ENCODE measurements at regions not wholly inside any gene's neighbourhood (a gene's known extent, or its start where the extent isn't known, plus 50 kb on each side); places are given as distances from the start of the nearest gene placed in this dataset.

- Histone ChIP-seq H3K27me3 (no peaks in the 10 kb centered on the region), H3K36me3 (no peaks in the 10 kb centered on the region), H3K4me3 (no peak overlapping the region), H3K27ac (no peak overlapping the region), H3K9me3 (no peaks in the 10 kb centered on the region), H3K4me1 (no peaks in the 10 kb centered on the region)
- no peak for DNase-seq (ENCODE audit: extremely low spot score in 2 of 2)
- intact Hi-C loops (cut with DNase I), result no loop called here
- TF ChIP-seq POLR2AphosphoS5 (IDR thresholded peaks at IDR 0.05; ENCODE audit: insufficient read depth in 1 of 2, low read depth in 1 of 2), result no peak
- no peak for TF ChIP-seq POLR2A (IDR thresholded peaks at IDR 0.05)
- TF ChIP-seq CTCF (IDR thresholded peaks at IDR 0.05), result no peak
These were observed 129.0 kb upstream of the CAMK1G start for GRCh38 chr1:209454340-209454994.

DNA sequence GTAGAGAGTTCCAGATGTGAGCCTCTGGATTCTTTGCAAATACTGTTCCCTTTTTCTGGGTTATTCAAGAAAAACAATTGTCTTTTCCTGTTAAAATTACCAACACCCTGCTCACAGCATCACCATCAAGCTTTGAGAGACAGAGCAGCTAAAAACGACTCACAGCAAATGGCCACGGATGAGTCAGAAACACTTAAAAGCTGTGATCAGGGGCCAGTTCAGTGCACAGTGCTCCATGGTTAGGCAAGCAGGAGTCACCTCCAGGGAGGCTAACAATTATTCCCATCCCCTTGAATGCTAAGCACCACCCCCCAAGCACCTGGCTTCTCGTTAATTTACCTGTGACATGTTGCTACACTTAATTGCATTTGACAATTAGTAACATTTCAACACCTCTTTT is 128.4 kb upstream of the CAMK1G start:
- no peaks in the 10 kb centered on the region for H3K36me3 ChIP-seq
- H3K4me3 ChIP-seq, result no peak overlapping the region
- no peak for DNase-seq (ENCODE audit: extremely low spot score in 2 of 2)
- H3K27ac ChIP-seq, result no peak overlapping the region
- H3K4me1 ChIP-seq, result no peaks in the 10 kb centered on the region
- no peaks in the 10 kb centered on the region for H3K9me3 ChIP-seq
- TF ChIP-seq POLR2A (IDR thresholded peaks at IDR 0.05) (no peak), POLR2AphosphoS5 (IDR thresholded peaks at IDR 0.05; ENCODE audit: insufficient read depth in 1 of 2, low read depth in 1 of 2) (no peak), CTCF (IDR thresholded peaks at IDR 0.05) (no peak)
- H3K27me3 ChIP-seq, result no peaks in the 10 kb centered on the region
- intact Hi-C loops (cut with DNase I), result no loop called here

DNA sequence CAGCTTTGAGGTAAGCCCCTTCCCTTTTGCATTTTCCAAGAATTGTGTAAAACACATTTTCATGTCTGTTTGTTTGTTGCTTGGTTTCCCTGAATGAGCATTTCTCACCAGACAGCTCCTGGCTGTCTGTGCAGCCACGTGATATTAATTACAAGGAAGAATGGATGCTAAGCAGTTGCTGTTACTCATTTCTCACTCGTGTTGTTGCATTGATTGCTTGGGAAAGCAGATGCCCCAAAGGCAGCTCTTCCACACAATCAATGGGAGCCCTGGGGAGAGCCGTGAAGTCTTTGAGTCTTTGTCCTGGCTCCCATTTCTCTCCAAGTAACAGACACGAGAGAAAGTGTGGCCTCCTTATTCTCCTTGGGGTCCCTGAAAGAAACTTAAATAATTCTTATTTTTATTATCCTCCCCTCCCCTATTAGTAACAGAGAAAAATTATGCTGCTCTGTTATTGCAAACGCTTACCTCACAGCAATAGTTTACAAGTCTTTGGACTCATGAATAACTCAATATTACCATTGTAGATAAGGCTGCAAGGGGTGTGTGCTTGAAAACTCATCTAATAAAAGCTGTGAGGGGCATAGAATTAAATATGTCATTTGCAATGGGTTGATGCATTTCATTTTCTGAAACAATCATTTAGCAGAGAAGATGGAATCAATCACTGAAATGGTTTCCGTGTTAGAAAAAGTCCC is 127.7 kb upstream of the CAMK1G start:
- Histone ChIP-seq H3K4me3 (no peak overlapping the region), H3K36me3 (no peaks in the 10 kb centered on the region), H3K4me1 (no peaks in the 10 kb centered on the region), H3K9me3 (no peaks in the 10 kb centered on the region), H3K27me3 (no peaks in the 10 kb centered on the region), H3K27ac (no peak overlapping the region)
- intact Hi-C loops (cut with DNase I), result no loop called here
- DNase-seq (ENCODE audit: extremely low spot score in 2 of 2), result no peak
- TF ChIP-seq POLR2AphosphoS5 (IDR thresholded peaks at IDR 0.05; ENCODE audit: insufficient read depth in 1 of 2, low read depth in 1 of 2) (no peak), POLR2A (IDR thresholded peaks at IDR 0.05) (no peak), CTCF (IDR thresholded peaks at IDR 0.05) (no peak)

DNA sequence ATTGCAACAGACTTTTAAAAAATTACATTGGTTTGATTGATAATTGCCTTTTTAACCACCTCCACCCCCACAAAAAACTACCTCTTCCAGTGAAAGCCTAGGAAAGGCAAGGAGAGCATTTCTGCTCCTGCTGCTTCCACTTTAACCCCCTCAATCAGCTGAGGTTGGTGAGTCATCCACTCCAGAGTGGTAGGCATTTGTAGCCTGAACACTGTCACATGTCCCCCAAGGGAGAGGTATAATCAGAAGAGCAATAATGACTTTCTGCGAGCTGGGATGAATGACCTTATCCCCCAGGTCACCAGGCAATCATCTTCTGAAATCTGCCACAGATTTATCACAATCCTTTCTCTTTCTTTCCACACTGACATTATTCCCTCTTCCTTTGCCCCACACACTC is 126.6 kb upstream of the CAMK1G start:
- H3K9me3 ChIP-seq, result no peaks in the 10 kb centered on the region
- H3K4me1 ChIP-seq, result no peaks in the 10 kb centered on the region
- TF ChIP-seq CTCF (IDR thresholded peaks at IDR 0.05) (no peak), POLR2A (IDR thresholded peaks at IDR 0.05) (no peak), POLR2AphosphoS5 (IDR thresholded peaks at IDR 0.05; ENCODE audit: insufficient read depth in 1 of 2, low read depth in 1 of 2) (no peak)
- no peaks in the 10 kb centered on the region for H3K36me3 ChIP-seq
- intact Hi-C loops (cut with DNase I), result no loop called here
- H3K27ac ChIP-seq, result no peak overlapping the region
- no peaks in the 10 kb centered on the region for H3K27me3 ChIP-seq
- H3K4me3 ChIP-seq, result no peak overlapping the region
- DNase-seq (ENCODE audit: extremely low spot score in 2 of 2), result no peak
